ENCODE measurements at regions not wholly inside any gene's neighbourhood (a gene's known extent, or its start where the extent isn't known, plus 50 kb on each side); places are given as distances from the start of the nearest gene placed in this dataset.
"Not testable (repeated sequence)": the region's sequence is repeated elsewhere in the genome, so short reads cannot be mapped to it uniquely, and the experiment has no call there.

GRCh38 chr20:30511322-30512030, 746.0 kb upstream of the DEFB115 start:
- DNase-seq: no peak

GRCh38 chr20:30513050-30513628, 744.3 kb upstream of the DEFB115 start:
- no peak for DNase-seq

- not testable (repeated sequence) for DNase-seq
Observed at GRCh38 chr20:30515915-30516314, 741.5 kb upstream of the DEFB115 start.

- DNase-seq: not testable (repeated sequence)
Observed at GRCh38 chr20:30518906-30519305, 738.6 kb upstream of the DEFB115 start.

GRCh38 chr20:30521686-30522415, 735.6 kb upstream of the DEFB115 start:
- not testable (repeated sequence) for DNase-seq

GRCh38 chr20:30524155-30524554, 733.3 kb upstream of the DEFB115 start:
- not testable (repeated sequence) for DNase-seq

GRCh38 chr20:30524761-30525160, 732.7 kb upstream of the DEFB115 start:
- not testable (repeated sequence) for DNase-seq

- DNase-seq: not testable (repeated sequence)
Observed at GRCh38 chr20:30533653-30534052, 723.8 kb upstream of the DEFB115 start.

GRCh38 chr20:30537459-30537858, 720.0 kb upstream of the DEFB115 start:
- DNase-seq: peak in 1 of 3 donors; percentile 7

- DNase-seq: not testable (repeated sequence)
Observed at GRCh38 chr20:30540330-30541069, 717.0 kb upstream of the DEFB115 start.

- DNase-seq: not testable (repeated sequence)
Observed at GRCh38 chr20:30551236-30551635, 706.2 kb upstream of the DEFB115 start.

- DNase-seq: not testable (repeated sequence)
Observed at GRCh38 chr20:30556797-30557196, 700.7 kb upstream of the DEFB115 start.

GRCh38 chr20:30565086-30565485, 692.4 kb upstream of the DEFB115 start:
- DNase-seq: not testable (repeated sequence)

- DNase-seq: peak in 1 of 3 donors; percentile 2
Observed at GRCh38 chr20:30569867-30570266, 687.6 kb upstream of the DEFB115 start.

GRCh38 chr20:30570622-30571021, 686.8 kb upstream of the DEFB115 start:
- DNase-seq: not testable (repeated sequence)

GRCh38 chr20:30574337-30574736, 683.1 kb upstream of the DEFB115 start:
- not testable (repeated sequence) for DNase-seq

GRCh38 chr20:30579069-30579468, 678.4 kb upstream of the DEFB115 start:
- not testable (repeated sequence) for DNase-seq

- DNase-seq: peak in 2 of 3 donors; percentile 4 to 16
Observed at GRCh38 chr20:30579824-30580438, 677.5 kb upstream of the DEFB115 start.

GRCh38 chr20:30581839-30582238, 675.6 kb upstream of the DEFB115 start:
- DNase-seq: not testable (repeated sequence)

GRCh38 chr20:30584403-30584802, 673.1 kb upstream of the DEFB115 start:
- DNase-seq: not testable (repeated sequence)

- peak; percentile 32 to 43 (median 42) for DNase-seq
Observed at GRCh38 chr20:30585244-30585796, 672.1 kb upstream of the DEFB115 start.

- not testable (repeated sequence) for DNase-seq
Observed at GRCh38 chr20:30586178-30586577, 671.3 kb upstream of the DEFB115 start.

All from suppressor macrophage treated with lipopolysaccharide for 1 hour (primary cell).